A549 (cell line): ENCODE measurements at regions not wholly inside any gene's neighbourhood (a gene's known extent, or its start where the extent isn't known, plus 50 kb on each side); places are given as distances from the start of the nearest gene placed in this dataset.
A peak's percentile ranks its signal among the peaks of the same experiment; 100 is the strongest.

Source experiments
- BHLHE40 ChIP-seq: IDR thresholded peaks from 2 replicates; pipeline ENCODE4 v1.6.1; 2012; ENCODE audit warnings: low read depth, low read length, inconsistent platforms
- EHMT2 ChIP-seq: fragments of 200-600 bp; sonication (generic); IDR thresholded peaks from 2 replicates; pipeline ENCODE4 v1.6.1; 2016; ENCODE audit warnings: antibody characterized with exemption, low read depth, mild to moderate bottlenecking, moderate library complexity
- EP300 ChIP-seq, 2 experiments: fragments of >200 bp; sonication (Bioruptor Twin); formaldehyde crosslinking; IDR thresholded peaks; 2 replicates in 1 of 2; 3 replicates in 1 of 2; pipeline ENCODE4 v1.6.1; 2016 to 2017
- FOSB ChIP-seq: fragments of 250-450 bp; sonication (Bioruptor Pico); IDR thresholded peaks from 2 replicates; pipeline ENCODE4 v1.5.0; 2020; ENCODE audit warnings: mild to moderate bottlenecking, moderate library complexity
- MAFK ChIP-seq: fragments of 450-650 bp; IDR thresholded peaks from 2 replicates; pipeline ENCODE4 v1.6.1; 2014; ENCODE audit not compliant: partially characterized antibody
- POLR2A ChIP-seq: IDR thresholded peaks from 2 replicates; pipeline ENCODE4 v1.6.1; 2012; ENCODE audit warnings: mild to moderate bottlenecking, low read length
- RAD21 ChIP-seq, 2 experiments: fragments of >200 bp in 1 of 2; sonication (Bioruptor Twin) in 1 of 2; formaldehyde crosslinking in 1 of 2; IDR thresholded peaks in 1 of 2; conservative IDR thresholded peaks in 1 of 2; 2 replicates in 1 of 2; 3 replicates in 1 of 2; pipeline ENCODE4 v1.6.1; 2012 to 2018; ENCODE audit warnings: inconsistent platforms in 1 of 2
- ZNF302 ChIP-seq: fragments of 250-450 bp; sonication (Bioruptor Pico); IDR thresholded peaks from 2 replicates; pipeline ENCODE4 v1.9.0; 2021; ENCODE audit warnings: inconsistent platforms, mild to moderate bottlenecking, moderate library complexity
- ZSCAN20 ChIP-seq: fragments of 250-450 bp; sonication (Bioruptor Pico); IDR thresholded peaks from 2 replicates; pipeline ENCODE4 v1.8.0; 2022; ENCODE audit warnings: mild to moderate bottlenecking, moderate library complexity
- TF ChIP-seq, protein P1 (sequence below): fragments of 200-600 bp; sonication (generic); IDR thresholded peaks from 2 replicates; pipeline ENCODE4 v1.6.1; 2016; ENCODE audit warnings: antibody characterized with exemption, mild to moderate bottlenecking, moderate library complexity
- TF ChIP-seq, protein P2 (sequence below): fragments of >200 bp; sonication (Bioruptor Twin); formaldehyde crosslinking; IDR thresholded peaks from 3 replicates; pipeline ENCODE4 v1.5.1; 2016
- TF ChIP-seq, protein P3 (sequence below): IDR thresholded peaks from 2 replicates; pipeline ENCODE4 v1.6.1; 2012

DNA sequence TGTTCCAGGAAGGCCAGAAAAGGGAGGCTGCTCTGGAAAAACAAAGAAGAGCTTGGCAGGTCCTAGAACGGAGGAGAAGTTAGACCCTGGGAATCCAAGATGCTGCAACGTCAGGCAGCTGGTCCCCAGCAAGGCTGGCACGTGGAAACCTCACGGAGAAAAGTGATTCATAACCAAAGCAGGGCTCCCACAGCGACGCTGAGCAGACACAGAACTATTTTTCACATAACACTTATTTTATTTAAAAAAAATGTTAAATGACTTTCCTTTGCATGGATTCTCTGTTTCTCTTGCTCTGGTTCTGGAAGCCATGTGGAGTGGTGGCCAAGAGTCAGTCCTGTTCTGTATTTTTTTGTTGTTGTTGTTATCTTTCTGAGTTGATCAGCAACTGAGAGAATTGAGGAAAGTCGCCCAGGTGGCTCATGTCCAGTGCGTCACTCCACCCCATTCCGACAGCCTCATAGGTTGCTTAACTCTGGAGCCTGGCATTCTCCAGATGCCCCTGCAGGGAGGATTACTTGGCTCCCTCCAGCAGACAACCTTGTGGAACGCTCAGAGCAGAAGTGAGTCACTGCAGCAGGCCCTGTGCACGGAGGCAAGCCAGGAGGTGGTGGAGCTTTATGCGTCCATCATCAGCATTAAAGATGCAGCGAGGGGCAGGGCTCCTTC lies 229.9 kb upstream of the HDAC4 start:
- TF ChIP-seq EHMT2 (no peak), POLR2A (no peak), MAFK (no peak), RAD21 (conservative IDR thresholded peaks at IDR 0.05 in 1 of 2, IDR thresholded peaks at IDR 0.05 in 1 of 2) (no peak; a peak in 1 of 5 replicates), ZNF302 (CRISPR knock-in tag) (no peak), EP300 (IDR thresholded peaks at IDR 0.05) (peak; percentile 47 to 73; a peak in 2 of 5 replicates), ZSCAN20 (CRISPR knock-in tag) (no peak), BHLHE40 (no peak), FOSB (no peak)
- TF ChIP-seq, protein P1, sequence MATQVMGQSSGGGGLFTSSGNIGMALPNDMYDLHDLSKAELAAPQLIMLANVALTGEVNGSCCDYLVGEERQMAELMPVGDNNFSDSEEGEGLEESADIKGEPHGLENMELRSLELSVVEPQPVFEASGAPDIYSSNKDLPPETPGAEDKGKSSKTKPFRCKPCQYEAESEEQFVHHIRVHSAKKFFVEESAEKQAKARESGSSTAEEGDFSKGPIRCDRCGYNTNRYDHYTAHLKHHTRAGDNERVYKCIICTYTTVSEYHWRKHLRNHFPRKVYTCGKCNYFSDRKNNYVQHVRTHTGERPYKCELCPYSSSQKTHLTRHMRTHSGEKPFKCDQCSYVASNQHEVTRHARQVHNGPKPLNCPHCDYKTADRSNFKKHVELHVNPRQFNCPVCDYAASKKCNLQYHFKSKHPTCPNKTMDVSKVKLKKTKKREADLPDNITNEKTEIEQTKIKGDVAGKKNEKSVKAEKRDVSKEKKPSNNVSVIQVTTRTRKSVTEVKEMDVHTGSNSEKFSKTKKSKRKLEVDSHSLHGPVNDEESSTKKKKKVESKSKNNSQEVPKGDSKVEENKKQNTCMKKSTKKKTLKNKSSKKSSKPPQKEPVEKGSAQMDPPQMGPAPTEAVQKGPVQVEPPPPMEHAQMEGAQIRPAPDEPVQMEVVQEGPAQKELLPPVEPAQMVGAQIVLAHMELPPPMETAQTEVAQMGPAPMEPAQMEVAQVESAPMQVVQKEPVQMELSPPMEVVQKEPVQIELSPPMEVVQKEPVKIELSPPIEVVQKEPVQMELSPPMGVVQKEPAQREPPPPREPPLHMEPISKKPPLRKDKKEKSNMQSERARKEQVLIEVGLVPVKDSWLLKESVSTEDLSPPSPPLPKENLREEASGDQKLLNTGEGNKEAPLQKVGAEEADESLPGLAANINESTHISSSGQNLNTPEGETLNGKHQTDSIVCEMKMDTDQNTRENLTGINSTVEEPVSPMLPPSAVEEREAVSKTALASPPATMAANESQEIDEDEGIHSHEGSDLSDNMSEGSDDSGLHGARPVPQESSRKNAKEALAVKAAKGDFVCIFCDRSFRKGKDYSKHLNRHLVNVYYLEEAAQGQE, result no peak
- TF ChIP-seq, protein P2, sequence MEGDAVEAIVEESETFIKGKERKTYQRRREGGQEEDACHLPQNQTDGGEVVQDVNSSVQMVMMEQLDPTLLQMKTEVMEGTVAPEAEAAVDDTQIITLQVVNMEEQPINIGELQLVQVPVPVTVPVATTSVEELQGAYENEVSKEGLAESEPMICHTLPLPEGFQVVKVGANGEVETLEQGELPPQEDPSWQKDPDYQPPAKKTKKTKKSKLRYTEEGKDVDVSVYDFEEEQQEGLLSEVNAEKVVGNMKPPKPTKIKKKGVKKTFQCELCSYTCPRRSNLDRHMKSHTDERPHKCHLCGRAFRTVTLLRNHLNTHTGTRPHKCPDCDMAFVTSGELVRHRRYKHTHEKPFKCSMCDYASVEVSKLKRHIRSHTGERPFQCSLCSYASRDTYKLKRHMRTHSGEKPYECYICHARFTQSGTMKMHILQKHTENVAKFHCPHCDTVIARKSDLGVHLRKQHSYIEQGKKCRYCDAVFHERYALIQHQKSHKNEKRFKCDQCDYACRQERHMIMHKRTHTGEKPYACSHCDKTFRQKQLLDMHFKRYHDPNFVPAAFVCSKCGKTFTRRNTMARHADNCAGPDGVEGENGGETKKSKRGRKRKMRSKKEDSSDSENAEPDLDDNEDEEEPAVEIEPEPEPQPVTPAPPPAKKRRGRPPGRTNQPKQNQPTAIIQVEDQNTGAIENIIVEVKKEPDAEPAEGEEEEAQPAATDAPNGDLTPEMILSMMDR, result no peak
- TF ChIP-seq, protein P3, sequence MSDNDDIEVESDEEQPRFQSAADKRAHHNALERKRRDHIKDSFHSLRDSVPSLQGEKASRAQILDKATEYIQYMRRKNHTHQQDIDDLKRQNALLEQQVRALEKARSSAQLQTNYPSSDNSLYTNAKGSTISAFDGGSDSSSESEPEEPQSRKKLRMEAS, result peak; percentile 43
